NCI-H2029 (cell line): ENCODE measurements at regions not wholly inside any gene's neighbourhood (a gene's known extent, or its start where the extent isn't known, plus 50 kb on each side); places are given as distances from the start of the nearest gene placed in this dataset.

Source experiments
- DNase-seq: peaks from one replicate; lab custom pipeline; 2025; lab: John Stamatoyannopoulos, UW

- DNase-seq, result no peak
Measured at GRCh38 chr12:132393245-132393795, 63.9 kb upstream of the GALNT9 start.

- DNase-seq, result no peak
Measured at GRCh38 chr12:132392389-132393244, 63.2 kb upstream of the GALNT9 start.

- DNase-seq, result no peak
Measured at GRCh38 chr12:132391326-132392041, 62.1 kb upstream of the GALNT9 start.

- DNase-seq, result no peak
Measured at GRCh38 chr12:132390287-132391076, 61.1 kb upstream of the GALNT9 start.

GRCh38 chr12:132389526-132390286 lies 60.3 kb upstream of the GALNT9 start:
- DNase-seq, result no peak

GRCh38 chr12:132389026-132389425 lies 59.6 kb upstream of the GALNT9 start:
- DNase-seq, result no peak

- no peak for DNase-seq
Measured at GRCh38 chr12:132388379-132389015, 59.1 kb upstream of the GALNT9 start.

- DNase-seq, result no peak
Measured at GRCh38 chr12:132386926-132387497, 57.6 kb upstream of the GALNT9 start.

- DNase-seq, result no peak
Measured at GRCh38 chr12:132385923-132386751, 56.7 kb upstream of the GALNT9 start.

- DNase-seq, result no peak
Measured at GRCh38 chr12:132384916-132385774, 55.8 kb upstream of the GALNT9 start.

- DNase-seq, result no peak
Measured at GRCh38 chr12:132380641-132381040, 51.3 kb upstream of the GALNT9 start.

GRCh38 chr12:132379996-132380395 lies 50.6 kb upstream of the GALNT9 start:
- DNase-seq, result no peak

GRCh38 chr12:132379576-132379975 lies 50.2 kb upstream of the GALNT9 start:
- no peak for DNase-seq
